HG03521 (cell line): ENCODE measurements at regions not wholly inside any gene's neighbourhood (a gene's known extent, or its start where the extent isn't known, plus 50 kb on each side); places are given as distances from the start of the nearest gene placed in this dataset.

Source experiments
- ATAC-seq: cut with Tn5 transposase; IDR thresholded peaks from one replicate; pipeline ENCODE4 v1.9.1; 2021; ENCODE audit warnings: mild to moderate bottlenecking, moderate library complexity; ENCODE audit not compliant: unreplicated experiment

DNA sequence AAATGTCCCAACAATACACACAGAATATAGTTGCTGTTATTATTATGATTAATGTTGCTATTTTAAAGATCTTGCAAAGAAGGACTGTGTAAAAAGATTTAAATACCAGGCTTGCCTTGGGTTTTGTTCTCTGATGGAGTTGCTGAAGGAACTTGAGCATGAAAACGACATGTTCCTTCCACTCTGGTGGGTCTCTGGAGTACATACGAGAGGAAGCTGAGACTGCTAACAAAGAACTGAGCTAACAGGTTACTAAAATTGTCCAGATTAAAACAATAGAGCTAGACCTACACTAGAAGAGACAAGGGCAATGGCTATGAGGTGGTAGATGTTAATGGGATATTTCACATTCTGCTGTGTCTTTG, 612.2 kb downstream of the TSN start:
- no peak for ATAC-seq

DNA sequence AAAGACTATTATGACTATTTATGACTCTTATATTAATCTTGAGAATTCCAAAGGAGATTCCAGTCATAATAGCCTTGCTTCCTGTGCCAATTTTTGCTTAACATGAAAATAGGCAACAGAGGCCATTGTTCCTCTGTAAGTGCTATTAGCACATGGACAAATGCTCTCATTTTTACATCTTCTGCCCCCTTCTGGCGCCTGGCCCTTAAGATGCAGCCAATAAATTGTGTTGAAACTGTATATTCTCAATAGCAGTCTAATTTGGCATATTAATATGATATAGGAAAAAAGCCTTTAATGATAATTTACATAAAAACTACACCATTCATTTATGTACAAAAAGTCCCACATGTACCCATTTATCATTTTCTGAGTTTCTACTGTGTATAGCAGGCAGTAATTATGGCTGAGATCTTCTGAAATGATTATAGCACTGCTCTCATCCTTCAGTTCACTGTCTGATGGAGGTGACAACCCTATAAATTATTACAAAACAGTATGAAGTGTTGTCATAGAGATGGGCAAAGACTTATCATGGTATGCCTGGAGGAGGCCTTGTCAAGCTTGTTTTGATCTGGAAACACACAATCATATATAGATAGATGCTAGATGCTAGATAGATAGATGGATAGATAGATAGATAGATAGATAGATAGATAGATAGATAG, 613.3 kb downstream of the TSN start:
- no peak for ATAC-seq

- ATAC-seq, result no peak
Observed at GRCh38 chr2:122378521-122378920, 623.1 kb downstream of the TSN start.

GRCh38 chr2:122384768-122385333, 629.4 kb downstream of the TSN start:
- no peak for ATAC-seq

DNA sequence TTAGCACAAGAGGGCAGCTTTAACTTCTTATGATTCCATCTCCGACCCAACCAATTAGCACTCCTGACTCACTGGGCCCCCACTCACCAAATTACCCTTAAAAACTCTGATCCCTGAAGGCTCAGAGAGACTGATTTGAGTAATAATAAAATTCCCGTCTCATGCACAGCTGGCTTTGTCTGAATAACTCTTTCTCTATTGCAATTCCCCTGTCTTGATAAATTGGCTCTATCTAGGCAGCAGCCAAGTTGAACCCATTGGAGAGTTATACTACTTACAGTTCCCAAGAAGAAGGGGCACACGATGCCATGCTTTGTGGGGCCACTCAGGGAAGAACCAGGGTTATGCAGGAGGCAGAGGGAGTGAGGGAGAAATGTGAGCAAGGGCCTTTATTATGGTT, 632.8 kb downstream of the TSN start:
- ATAC-seq, result no peak

DNA sequence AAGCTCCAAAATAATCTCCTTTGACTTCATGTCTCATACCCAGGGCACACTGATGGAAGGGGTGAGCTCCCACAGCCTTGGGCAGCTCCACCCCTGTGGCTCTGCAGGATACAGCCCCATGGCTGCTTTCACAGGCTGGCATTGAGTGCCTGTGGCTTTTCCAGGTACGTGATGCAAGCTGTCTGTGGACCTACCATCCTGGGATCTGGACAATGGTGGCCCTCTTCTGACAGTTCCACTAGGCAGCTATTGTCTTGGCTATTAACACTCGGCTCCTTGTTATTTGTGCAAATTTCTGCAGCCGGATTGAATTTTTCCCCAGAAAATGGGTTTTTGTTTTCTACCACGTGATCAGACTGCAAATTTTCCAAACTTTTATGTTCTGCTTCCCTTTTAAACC, 634.2 kb downstream of the TSN start:
- no peak for ATAC-seq

DNA sequence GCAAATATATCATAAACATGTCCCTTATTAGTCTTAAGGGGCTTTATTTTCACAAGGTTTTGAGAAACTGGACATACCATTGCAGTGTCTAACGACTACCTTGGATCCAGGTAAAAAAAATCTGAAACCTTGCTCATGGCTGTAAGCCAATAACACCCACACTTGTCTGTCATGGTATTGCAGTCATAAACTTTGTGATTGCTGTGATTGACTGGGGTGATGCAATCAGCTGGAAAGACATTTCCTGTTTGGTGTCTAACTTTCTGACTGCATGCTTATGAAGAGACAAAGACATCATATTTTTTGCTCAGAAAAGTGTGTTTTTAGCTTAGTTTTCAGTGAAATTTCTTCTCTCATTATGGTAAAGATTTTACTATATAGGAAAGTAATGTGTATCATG, 635.0 kb downstream of the TSN start:
- ATAC-seq, result no peak

GRCh38 chr2:122391726-122392125, 636.3 kb downstream of the TSN start:
- no peak for ATAC-seq

DNA sequence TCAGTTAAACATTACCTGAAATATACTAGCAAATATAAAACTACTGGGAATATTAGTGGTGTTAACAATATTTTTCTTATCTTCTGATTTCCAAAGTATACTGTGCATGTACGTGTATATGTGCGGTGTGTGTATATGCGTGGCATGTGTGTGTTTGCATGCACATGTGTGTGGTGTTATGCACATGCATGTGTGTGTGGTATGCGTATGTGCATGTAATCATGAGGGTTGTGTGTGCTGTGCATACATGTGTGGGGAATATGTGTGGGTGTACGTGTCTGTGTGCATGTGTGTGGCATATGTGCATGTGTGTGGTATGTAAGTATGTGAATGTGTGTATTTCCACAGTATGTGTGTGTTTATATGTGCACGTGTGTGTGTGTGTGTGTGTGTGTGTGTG, 640.2 kb downstream of the TSN start:
- no peak for ATAC-seq

DNA sequence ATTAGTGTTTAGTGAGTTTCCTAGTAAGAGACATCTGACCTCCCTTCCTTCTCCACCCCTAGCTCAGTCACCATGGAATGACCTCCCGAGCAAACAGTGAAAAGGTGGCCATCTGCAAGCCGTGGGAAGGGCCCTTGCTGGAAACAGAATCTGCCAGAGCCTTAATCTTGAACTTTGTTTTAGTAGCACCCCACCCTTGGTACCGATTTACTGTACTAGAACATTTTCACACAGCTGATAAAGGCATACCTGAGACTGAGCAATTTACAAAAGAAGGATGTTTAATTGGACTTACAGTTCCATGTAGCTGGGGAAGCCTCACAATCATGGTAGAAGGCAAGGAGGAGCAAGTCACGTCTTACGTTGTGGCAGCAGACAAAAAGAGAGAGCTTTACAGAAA, 655.8 kb downstream of the TSN start:
- ATAC-seq, result no peak

DNA sequence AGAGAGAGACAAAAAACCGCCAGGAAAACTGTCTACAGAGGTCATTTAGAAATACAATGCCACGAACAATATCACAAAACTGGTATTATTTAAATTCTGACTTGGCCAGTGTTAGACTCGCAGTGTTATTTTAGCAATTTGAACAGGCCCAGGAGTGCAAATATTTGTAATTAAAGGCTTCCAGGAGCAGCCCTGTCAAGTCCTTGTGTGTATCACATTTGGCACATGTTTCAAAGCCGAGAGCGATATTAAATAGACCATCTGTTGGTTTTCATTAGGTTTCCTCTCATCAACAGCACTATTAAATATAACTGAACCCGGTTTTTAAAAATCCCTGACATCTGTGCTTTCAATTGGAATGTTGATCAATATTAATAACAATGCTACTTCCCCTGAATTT, 656.9 kb downstream of the TSN start:
- no peak for ATAC-seq

DNA sequence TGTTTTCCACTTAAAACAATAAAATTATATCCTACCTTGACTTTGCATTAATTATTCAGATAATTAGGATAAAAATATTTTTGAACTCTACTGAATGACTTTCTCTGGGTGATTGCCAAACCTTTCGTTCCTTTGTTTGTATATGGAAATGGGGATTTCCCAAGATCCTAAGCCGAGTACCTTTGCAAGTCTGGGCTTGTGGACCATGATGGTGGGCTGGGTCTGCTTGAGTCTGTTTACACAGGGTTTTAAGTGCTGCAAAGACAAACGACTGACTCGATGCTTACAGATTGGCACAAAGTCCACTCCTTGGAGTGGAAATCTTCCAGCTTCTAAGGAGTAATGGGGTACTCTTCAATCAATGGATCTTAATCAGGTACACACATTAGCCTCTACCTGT, 659.5 kb downstream of the TSN start:
- no peak for ATAC-seq

- ATAC-seq, result no peak
Observed at GRCh38 chr2:122417114-122417513, 661.7 kb downstream of the TSN start.

DNA sequence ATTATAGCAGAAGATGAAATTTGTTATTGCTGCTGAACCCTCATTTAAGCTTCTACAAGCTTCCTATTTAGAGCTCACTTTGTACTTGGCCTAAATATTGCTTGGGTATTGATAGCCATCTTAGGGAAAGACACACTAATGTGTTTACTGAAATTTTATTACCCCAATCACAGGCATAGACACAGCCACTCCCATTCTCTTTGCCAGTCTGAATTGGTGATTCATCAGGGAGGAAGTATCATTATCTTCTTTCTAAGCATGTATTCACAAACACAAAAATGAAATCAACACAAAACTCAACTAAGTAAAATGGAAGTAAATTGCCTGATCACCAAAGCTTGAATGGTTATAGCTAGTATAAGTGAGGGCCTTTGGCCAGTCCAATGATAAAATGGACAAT, 666.3 kb downstream of the TSN start:
- ATAC-seq, result no peak

- no peak for ATAC-seq
Observed at GRCh38 chr2:122422384-122422991, 667.0 kb downstream of the TSN start.

GRCh38 chr2:122423934-122424333, 668.5 kb downstream of the TSN start:
- ATAC-seq, result no peak

- no peak for ATAC-seq
Observed at GRCh38 chr2:122433123-122433754, 677.8 kb downstream of the TSN start.

DNA sequence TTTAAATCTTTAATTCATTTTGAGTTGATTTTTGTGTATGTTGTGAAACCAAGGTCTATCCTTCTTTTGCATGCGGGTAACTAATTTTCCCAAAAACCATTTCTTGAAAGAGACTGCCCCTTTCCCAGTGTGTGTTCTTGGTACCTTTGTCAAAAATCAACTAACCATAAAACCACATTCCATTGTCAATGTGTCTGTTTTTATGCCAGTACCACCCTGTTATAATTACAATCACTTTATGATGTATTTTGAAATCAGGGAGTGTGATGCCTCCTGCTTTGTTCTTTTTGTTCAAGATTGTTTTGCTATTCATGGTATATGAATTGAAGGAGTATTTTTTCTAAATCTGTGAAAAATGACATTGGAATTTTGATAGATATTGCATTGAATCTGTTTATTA, 689.6 kb downstream of the TSN start:
- ATAC-seq, result no peak

DNA sequence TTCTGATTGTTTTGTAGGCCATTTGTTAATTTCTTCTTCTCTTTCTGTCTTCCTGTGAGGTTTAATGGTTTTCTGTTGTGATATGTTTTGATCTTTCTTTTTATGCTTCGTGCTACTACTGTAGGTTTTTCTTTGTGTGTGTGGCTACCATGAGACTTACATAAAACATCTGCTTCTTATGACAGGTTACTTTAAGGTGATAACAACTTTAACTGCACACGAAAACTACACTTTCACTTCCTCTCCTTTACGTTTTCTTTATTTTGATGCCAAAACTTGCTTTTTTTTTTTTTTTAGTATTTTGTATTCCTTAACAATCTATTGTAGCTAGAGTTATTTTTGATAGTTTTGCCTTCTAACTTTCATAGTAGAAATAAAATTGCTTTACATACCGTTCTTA, 691.3 kb downstream of the TSN start:
- no peak for ATAC-seq

DNA sequence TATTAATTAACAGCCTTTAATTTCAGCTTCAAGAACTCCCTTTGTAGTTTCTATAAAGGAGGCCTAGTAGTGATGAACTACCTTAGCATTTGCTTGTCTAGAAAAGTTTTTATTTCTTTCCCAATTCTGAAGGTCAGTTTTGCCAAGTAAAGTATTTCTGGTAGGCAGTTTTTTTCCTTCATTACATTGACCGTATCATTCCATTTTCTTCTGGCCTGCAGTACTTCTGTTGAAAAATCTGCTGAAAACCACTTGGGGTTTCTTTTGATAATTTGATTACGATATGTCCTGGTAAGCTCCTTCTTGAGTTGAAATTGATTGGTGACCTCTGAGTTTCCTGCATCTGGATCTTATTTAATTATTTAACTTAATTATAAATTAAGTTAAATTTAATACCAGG, 691.8 kb downstream of the TSN start:
- no peak for ATAC-seq

GRCh38 chr2:122451040-122451439, 695.6 kb downstream of the TSN start:
- ATAC-seq, result peak; percentile 48

- no peak for ATAC-seq
Observed at GRCh38 chr2:122451697-122452096, 696.2 kb downstream of the TSN start.
